SK-N-SH treated with all-trans-retinoic acid at 6 μM for 48 hours (cell line): ENCODE measurements at regions not wholly inside any gene's neighbourhood (a gene's known extent, or its start where the extent isn't known, plus 50 kb on each side); places are given as distances from the start of the nearest gene placed in this dataset.

Experiments
- GLIS3 ChIP-seq: fragments of 250-450 bp; sonication (Bioruptor Pico); IDR thresholded peaks from 2 replicates; pipeline ENCODE4 v1.5.0; 2020; ENCODE audit warnings: mild to moderate bottlenecking, moderate library complexity
- ZFP3 ChIP-seq: fragments of 250-450 bp; sonication (Bioruptor Pico); IDR thresholded peaks from 2 replicates; pipeline ENCODE4 v1.5.0; 2020; ENCODE audit warnings: mild to moderate bottlenecking, moderate library complexity

DNA sequence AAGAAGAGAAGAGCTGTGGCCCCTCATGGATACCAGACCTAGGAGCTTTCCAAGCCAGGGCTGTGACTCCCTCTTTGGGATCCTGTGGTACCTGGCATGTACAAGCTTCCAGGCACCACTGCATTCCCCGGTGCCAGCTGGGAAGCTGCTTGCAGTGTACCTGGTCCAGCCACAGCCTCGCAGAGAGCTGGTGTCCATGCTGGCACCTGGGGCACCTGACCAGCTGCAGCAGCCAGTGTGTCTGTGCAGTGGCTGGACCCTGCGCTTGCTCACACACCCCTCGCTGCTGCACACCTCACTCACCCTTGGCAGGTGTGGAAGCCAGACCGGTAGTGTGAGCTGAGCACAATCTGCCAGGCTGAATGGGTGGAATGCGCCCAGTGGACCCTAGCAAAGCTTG is 190.9 kb upstream of the MAN1A1 start:
- no peak for TF ChIP-seq ZFP3 (CRISPR knock-in tag)
- no peak for TF ChIP-seq GLIS3 (CRISPR knock-in tag)
